HG03571 (cell line): ENCODE measurements at regions not wholly inside any gene's neighbourhood (a gene's known extent, or its start where the extent isn't known, plus 50 kb on each side); places are given as distances from the start of the nearest gene placed in this dataset.

Experiments
- ATAC-seq: cut with Tn5 transposase; IDR thresholded peaks from one replicate; pipeline ENCODE4 v1.9.1; 2021; ENCODE audit not compliant: unreplicated experiment

GRCh38 chr20:24339210-24339641 is 130.2 kb upstream of the SYNDIG1 start:
- ATAC-seq: no peak

- no peak for ATAC-seq
Observed at GRCh38 chr20:24337551-24337950, 131.9 kb upstream of the SYNDIG1 start.

GRCh38 chr20:24337069-24337468 is 132.4 kb upstream of the SYNDIG1 start:
- no peak for ATAC-seq

GRCh38 chr20:24334830-24335229 is 134.6 kb upstream of the SYNDIG1 start:
- ATAC-seq: no peak

GRCh38 chr20:24332956-24333355 is 136.5 kb upstream of the SYNDIG1 start:
- ATAC-seq: no peak

GRCh38 chr20:24331939-24332338 is 137.5 kb upstream of the SYNDIG1 start:
- no peak for ATAC-seq

- ATAC-seq: no peak
Observed at GRCh38 chr20:24328901-24329300, 140.5 kb upstream of the SYNDIG1 start.

- no peak for ATAC-seq
Observed at GRCh38 chr20:24321973-24322372, 147.5 kb upstream of the SYNDIG1 start.

GRCh38 chr20:24318569-24319352 is 150.7 kb upstream of the SYNDIG1 start:
- ATAC-seq: no peak

GRCh38 chr20:24317224-24317623 is 152.2 kb upstream of the SYNDIG1 start:
- ATAC-seq: no peak

- ATAC-seq: no peak
Observed at GRCh38 chr20:24316731-24317130, 152.7 kb upstream of the SYNDIG1 start.

- no peak for ATAC-seq
Observed at GRCh38 chr20:24314053-24314452, 155.4 kb upstream of the SYNDIG1 start.

- ATAC-seq: no peak
Observed at GRCh38 chr20:24309596-24309995, 159.8 kb upstream of the SYNDIG1 start.

- ATAC-seq: no peak
Observed at GRCh38 chr20:24305371-24305770, 164.1 kb upstream of the SYNDIG1 start.

- no peak for ATAC-seq
Observed at GRCh38 chr20:24304291-24304690, 165.1 kb upstream of the SYNDIG1 start.

- ATAC-seq: no peak
Observed at GRCh38 chr20:24303393-24304170, 165.8 kb upstream of the SYNDIG1 start.

- ATAC-seq: no peak
Observed at GRCh38 chr20:24297993-24298392, 171.4 kb upstream of the SYNDIG1 start.

GRCh38 chr20:24296477-24297261 is 172.8 kb upstream of the SYNDIG1 start:
- ATAC-seq: no peak

- ATAC-seq: no peak
Observed at GRCh38 chr20:24291014-24291413, 178.4 kb upstream of the SYNDIG1 start.

- ATAC-seq: peak; percentile 62
Observed at GRCh38 chr20:24289737-24290481, 179.5 kb upstream of the SYNDIG1 start.

- ATAC-seq: no peak
Observed at GRCh38 chr20:24283186-24283585, 186.2 kb upstream of the SYNDIG1 start.
